OCI-LY1 (cell line): ENCODE measurements at regions not wholly inside any gene's neighbourhood (a gene's known extent, or its start where the extent isn't known, plus 50 kb on each side); places are given as distances from the start of the nearest gene placed in this dataset.
"Not testable (repeated sequence)": the region's sequence is repeated elsewhere in the genome, so short reads cannot be mapped to it uniquely, and the experiment has no call there.

Experiments used
- H2AFZ ChIP-seq: fragments of 200-600 bp; sonication (generic), shearing (Covaris generic); 2 replicates; pipeline ENCODE4 v1.6.0; 2014; ENCODE audit warnings: antibody characterized with exemption, mild to moderate bottlenecking, low read length
- H3F3A ChIP-seq: fragments of 200-600 bp; sonication (generic), shearing (Covaris generic); 2 replicates; pipeline ENCODE4 v1.6.0; 2014; ENCODE audit warnings: mild to moderate bottlenecking, antibody characterized with exemption, low read length, moderate library complexity; ENCODE audit not compliant: insufficient read depth
- H3K27ac ChIP-seq: fragments of 200-600 bp; sonication (generic); 2 replicates; pipeline ENCODE4 v1.5.1; 2014; ENCODE audit warnings: low read length, mixed run types, mild to moderate bottlenecking, low read depth; ENCODE audit not compliant: poor library complexity, severe bottlenecking
- H3K27me3 ChIP-seq: fragments of 200-600 bp; sonication (generic); 2 replicates; pipeline ENCODE4 v1.6.0; 2014; ENCODE audit warnings: antibody characterized with exemption, mild to moderate bottlenecking, low read length, moderate library complexity; ENCODE audit not compliant: insufficient read depth
- H3K36me3 ChIP-seq: fragments of 200-600 bp; sonication (generic); 2 replicates; pipeline ENCODE4 v1.6.1; 2014; ENCODE audit warnings: mild to moderate bottlenecking, antibody characterized with exemption, low read length, moderate library complexity, mixed read lengths; ENCODE audit not compliant: insufficient read depth
- H3K4me1 ChIP-seq: fragments of 200-600 bp; sonication (generic); 2 replicates; pipeline ENCODE4 v1.5.1; 2014; ENCODE audit warnings: mild to moderate bottlenecking, low read length, moderate library complexity; ENCODE audit not compliant: insufficient read depth, severe bottlenecking
- H3K4me2 ChIP-seq: fragments of 200-600 bp; sonication (generic), shearing (Covaris generic); 2 replicates; pipeline ENCODE4 v1.6.1; 2014; ENCODE audit warnings: low read length
- H3K4me3 ChIP-seq: fragments of 200-600 bp; sonication (generic); 2 replicates; pipeline ENCODE4 v1.5.1; 2014; ENCODE audit warnings: low read length, low read depth, mild to moderate bottlenecking, mixed read lengths; ENCODE audit not compliant: poor library complexity, severe bottlenecking
- H3K79me2 ChIP-seq: fragments of 200-600 bp; shearing (Covaris generic); 2 replicates; pipeline ENCODE4 v1.6.1; 2016; ENCODE audit warnings: mixed run types, low read length, mixed read lengths; ENCODE audit not compliant: insufficient read depth
- H3K9ac ChIP-seq: fragments of 200-600 bp; sonication (generic), shearing (Covaris generic); 2 replicates; pipeline ENCODE4 v1.6.1; 2014; ENCODE audit warnings: mild to moderate bottlenecking, low read length, mixed read lengths
- H3K9me2 ChIP-seq: fragments of 200-600 bp; sonication (generic), shearing (Covaris generic); 2 replicates; pipeline ENCODE4 v1.6.1; 2014; ENCODE audit warnings: low read depth, mild to moderate bottlenecking, low read length, mixed read lengths
- H3K9me3 ChIP-seq: fragments of 200-600 bp; shearing (Covaris generic); 2 replicates; pipeline ENCODE4 v1.6.1; 2014; ENCODE audit warnings: low read length, mixed read lengths
- H4K20me1 ChIP-seq: fragments of 200-600 bp; sonication (generic), shearing (Covaris generic); 2 replicates; pipeline ENCODE4 v1.6.0; 2016; ENCODE audit warnings: mild to moderate bottlenecking, low read length; ENCODE audit not compliant: insufficient read depth
- EZH2 ChIP-seq: fragments of 200-600 bp; sonication (generic), shearing (Covaris generic); IDR thresholded peaks from 2 replicates; pipeline ENCODE4 v1.8.0; 2017; ENCODE audit warnings: borderline replicate concordance, mixed run types, mild to moderate bottlenecking, antibody characterized with exemption, low read length, moderate library complexity, mixed read lengths
- TF ChIP-seq, protein P1 (sequence below): fragments of 200-600 bp; sonication (generic), shearing (Covaris generic); IDR thresholded peaks from 2 replicates; pipeline ENCODE4 v1.5.1; 2017; ENCODE audit warnings: mild to moderate bottlenecking, antibody characterized with exemption, low read length, moderate library complexity, mixed read lengths

DNA sequence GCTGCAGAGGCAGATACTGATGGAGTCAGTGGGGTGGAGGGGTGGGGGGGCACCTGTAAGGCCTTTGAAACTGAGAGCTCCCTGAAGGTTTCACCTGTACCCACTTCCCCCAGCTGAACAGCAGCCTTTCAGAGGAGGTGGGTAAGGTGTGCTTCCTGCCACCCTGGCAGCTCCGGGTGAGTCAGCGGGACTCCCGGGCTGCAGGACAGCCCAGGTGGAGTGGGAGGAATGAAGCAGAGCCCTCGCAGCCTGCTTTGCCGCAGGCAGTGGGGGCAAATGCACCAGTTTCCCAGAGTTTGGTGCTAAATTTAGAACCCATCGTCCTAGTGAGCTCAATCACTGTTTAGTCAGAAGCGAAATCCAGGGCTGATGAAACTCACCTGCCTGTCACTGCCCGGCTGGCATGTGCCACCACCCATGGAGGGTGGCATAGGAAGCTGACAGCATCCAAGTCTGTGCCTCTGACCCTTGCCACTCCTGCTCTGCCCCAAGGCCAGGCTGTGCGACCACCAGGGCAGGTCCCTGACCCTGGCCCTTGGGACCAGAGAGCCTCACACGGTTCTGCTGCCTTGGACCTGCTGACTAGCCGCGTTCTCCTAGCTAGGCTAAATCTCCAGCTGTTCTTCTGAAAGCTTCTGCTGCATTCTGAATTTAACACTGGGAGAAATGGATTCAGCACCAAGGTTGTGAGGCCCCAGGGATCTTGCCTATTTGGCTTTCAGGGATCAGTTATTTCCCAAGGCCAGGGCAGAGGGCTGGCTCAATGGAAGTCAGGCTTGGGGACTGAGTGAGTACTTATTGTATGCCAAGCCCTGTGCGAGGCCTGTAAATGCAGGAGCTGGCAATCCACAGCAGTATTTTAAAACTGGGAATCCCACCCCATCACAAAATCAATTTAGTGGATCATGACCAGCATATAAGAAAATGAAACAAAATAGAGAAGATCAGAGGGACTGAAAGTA is 67.3 kb upstream of the RASGRF1 start:
- Histone ChIP-seq H3K4me1 (no peaks in the 10 kb centered on the region), H3K79me2 (no peaks in the 10 kb centered on the region), H3K27ac (no peak overlapping the region), H3K4me2 (no peak overlapping the region), H3K4me3 (no peak overlapping the region), H3K36me3 (no peaks in the 10 kb centered on the region), H3K27me3 (no peaks in the 10 kb centered on the region; the same call in 1 of the 2 replicates), H3K9me3 (no peaks in the 10 kb centered on the region), H3K9ac (no peak overlapping the region), H4K20me1 (no peaks in the 10 kb centered on the region), H2AFZ (no peak overlapping the region), H3K9me2 (no peaks in the 10 kb centered on the region), H3F3A (no peaks in the 10 kb centered on the region)
- TF ChIP-seq EZH2: no peak
- TF ChIP-seq, protein P1, sequence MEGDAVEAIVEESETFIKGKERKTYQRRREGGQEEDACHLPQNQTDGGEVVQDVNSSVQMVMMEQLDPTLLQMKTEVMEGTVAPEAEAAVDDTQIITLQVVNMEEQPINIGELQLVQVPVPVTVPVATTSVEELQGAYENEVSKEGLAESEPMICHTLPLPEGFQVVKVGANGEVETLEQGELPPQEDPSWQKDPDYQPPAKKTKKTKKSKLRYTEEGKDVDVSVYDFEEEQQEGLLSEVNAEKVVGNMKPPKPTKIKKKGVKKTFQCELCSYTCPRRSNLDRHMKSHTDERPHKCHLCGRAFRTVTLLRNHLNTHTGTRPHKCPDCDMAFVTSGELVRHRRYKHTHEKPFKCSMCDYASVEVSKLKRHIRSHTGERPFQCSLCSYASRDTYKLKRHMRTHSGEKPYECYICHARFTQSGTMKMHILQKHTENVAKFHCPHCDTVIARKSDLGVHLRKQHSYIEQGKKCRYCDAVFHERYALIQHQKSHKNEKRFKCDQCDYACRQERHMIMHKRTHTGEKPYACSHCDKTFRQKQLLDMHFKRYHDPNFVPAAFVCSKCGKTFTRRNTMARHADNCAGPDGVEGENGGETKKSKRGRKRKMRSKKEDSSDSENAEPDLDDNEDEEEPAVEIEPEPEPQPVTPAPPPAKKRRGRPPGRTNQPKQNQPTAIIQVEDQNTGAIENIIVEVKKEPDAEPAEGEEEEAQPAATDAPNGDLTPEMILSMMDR: no peak

GRCh38 chr15:79156704-79157375 is 66.3 kb upstream of the RASGRF1 start:
- TF ChIP-seq, protein P1: no peak
- no peak for TF ChIP-seq EZH2
- Histone ChIP-seq H3K4me1 (no peaks in the 10 kb centered on the region), H4K20me1 (no peaks in the 10 kb centered on the region), H3F3A (no peaks in the 10 kb centered on the region), H3K4me2 (no peak overlapping the region), H2AFZ (no peak overlapping the region), H3K36me3 (no peaks in the 10 kb centered on the region), H3K27ac (no peak overlapping the region), H3K9me3 (no peaks in the 10 kb centered on the region), H3K9ac (no peak overlapping the region), H3K4me3 (no peak overlapping the region), H3K27me3 (no peaks in the 10 kb centered on the region; the same call in 1 of the 2 replicates), H3K9me2 (no peaks in the 10 kb centered on the region), H3K79me2 (no peaks in the 10 kb centered on the region)

DNA sequence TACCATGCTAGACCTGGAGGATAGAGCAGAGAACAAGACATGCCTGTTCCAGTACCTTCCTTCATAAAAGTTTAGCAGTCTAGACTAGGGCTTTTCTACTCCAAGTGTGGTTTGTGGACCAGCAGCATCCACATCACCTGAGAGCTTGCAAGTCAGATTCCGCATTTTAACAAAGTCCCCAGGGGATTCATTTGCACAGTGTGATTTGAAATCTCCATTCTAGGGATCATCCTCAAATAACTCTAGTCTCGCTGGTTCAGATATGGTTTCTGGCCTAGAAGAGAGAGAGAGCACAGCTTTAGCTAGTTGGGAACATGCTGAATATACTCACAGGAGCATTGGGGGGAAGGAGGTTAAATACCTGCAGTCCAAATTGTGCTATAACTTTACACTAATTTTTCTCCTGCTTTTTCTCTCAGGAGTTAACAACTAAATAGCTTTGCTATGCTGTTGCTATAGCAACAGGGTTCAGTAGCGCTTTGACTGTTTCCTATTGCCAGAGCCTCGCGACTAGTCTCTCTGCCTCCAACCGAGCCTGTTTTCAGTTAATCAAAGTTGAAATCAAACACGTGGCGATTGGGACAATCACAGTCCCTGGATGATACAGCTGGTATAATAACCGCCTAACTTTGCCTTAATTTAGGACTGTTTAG is 64.0 kb upstream of the RASGRF1 start:
- no peaks in the 10 kb centered on the region for H4K20me1 ChIP-seq
- no peak for TF ChIP-seq EZH2
- TF ChIP-seq, protein P1: no peak
- no peaks in the 10 kb centered on the region for H3K27me3 ChIP-seq

DNA sequence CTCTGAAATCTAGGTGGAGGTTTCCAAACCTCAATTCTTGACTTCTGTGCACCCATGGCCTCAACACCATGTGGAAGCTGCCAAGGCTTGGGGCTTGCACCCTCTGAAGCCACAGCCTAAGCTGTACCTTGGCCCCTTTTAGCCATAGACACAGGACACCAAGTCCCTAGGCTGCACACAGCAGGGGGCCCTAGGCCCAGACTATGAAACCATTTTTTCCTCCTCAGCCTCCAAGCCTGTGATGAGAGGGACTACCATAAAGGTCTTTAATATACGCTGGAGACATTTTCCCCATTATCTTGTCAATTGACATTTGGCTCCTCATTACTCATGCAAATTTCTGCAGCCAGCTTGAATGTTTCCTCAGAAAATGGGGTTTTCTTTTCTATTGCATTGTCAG is 53.7 kb upstream of the RASGRF1 start:
- H3K9me2 ChIP-seq, H3K4me3 ChIP-seq, H3K4me2 ChIP-seq, H3K27ac ChIP-seq, H4K20me1 ChIP-seq, H3K36me3 ChIP-seq, H3K9me3 ChIP-seq, H3F3A ChIP-seq, H3K4me1 ChIP-seq, H3K27me3 ChIP-seq, H2AFZ ChIP-seq, H3K9ac ChIP-seq, H3K79me2 ChIP-seq: not testable (repeated sequence)

More for the DNA sequence above, 64.0 kb upstream of the RASGRF1 start:
- Histone ChIP-seq H3F3A (no peaks in the 10 kb centered on the region), H3K27ac (no peak overlapping the region), H3K9ac (no peak overlapping the region), H3K4me3 (no peak overlapping the region), H3K36me3 (no peaks in the 10 kb centered on the region), H3K79me2 (no peaks in the 10 kb centered on the region), H3K9me3 (no peaks in the 10 kb centered on the region), H2AFZ (no peak overlapping the region), H3K4me2 (no peak overlapping the region), H3K9me2 (peaks cover 3% of the 10 kb centered on the region; the same call in 1 of the 2 replicates), H3K4me1 (no peaks in the 10 kb centered on the region)
